Stomach smooth muscle (tissue), 2 donors: ENCODE measurements at regions not wholly inside any gene's neighbourhood (a gene's known extent, or its start where the extent isn't known, plus 50 kb on each side); places are given as distances from the start of the nearest gene placed in this dataset.

Experiments used
- H3K27ac ChIP-seq: one replicate; pipeline ENCODE4 v1.7.0; 2013; ENCODE audit warnings: mild to moderate bottlenecking, low read length, inconsistent platforms
- H3K27me3 ChIP-seq, 2 donors: one replicate each; pipeline ENCODE4 v1.7.0; 2013; ENCODE audit warnings: low read length in 2 of 2; ENCODE audit not compliant: insufficient read depth in 2 of 2, control insufficient read depth in 1 of 2
- H3K36me3 ChIP-seq, 2 donors: one replicate each; pipeline ENCODE4 v1.7.0; 2013; ENCODE audit warnings: low read length in 2 of 2; ENCODE audit not compliant: control insufficient read depth in 2 of 2, insufficient read depth in 2 of 2
- H3K4me1 ChIP-seq: one replicate; pipeline ENCODE4 v1.7.0; 2013; ENCODE audit warnings: low read length; ENCODE audit not compliant: control insufficient read depth, insufficient read depth
- H3K4me3 ChIP-seq, 2 donors: one replicate each; pipeline ENCODE4 v1.7.0; 2013; ENCODE audit warnings: low read length in 2 of 2
- H3K9ac ChIP-seq, 2 donors: one replicate each; pipeline ENCODE4 v1.7.0; 2013; ENCODE audit warnings: low read length in 2 of 2, mild to moderate bottlenecking in 1 of 2
- H3K9me3 ChIP-seq, 2 donors: one replicate each; pipeline ENCODE4 v1.7.0; 2013; ENCODE audit warnings: low read length in 2 of 2; ENCODE audit not compliant: control insufficient read depth in 2 of 2
- donor health status: healthy.
- donor health status: Pancreatic carcinoma.

DNA sequence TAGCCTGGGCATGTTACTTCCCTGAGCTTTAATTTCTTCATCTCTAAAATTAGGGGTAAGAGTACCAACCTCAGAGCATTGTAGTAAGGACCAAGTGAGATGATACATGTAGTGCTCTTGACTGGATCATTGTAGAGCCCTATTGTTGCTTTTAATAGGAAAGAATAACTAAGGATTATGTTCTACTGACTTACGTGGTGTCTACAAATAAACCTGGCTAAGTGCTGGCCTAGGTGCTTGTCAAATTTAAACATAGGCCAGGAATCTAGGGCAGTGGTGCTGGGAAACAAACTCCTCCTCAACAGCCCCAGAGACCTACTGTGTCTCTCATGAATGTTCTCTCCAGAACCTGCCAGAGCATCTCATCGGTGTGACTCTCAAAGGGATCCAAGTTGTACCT lies 69.4 kb downstream of the ABCC12 start:
- no peak overlapping the region for H3K9ac ChIP-seq
- H3K36me3 ChIP-seq, result no peaks in the 10 kb centered on the region
- H3K27ac ChIP-seq, result no peak overlapping the region
- no peak overlapping the region for H3K4me3 ChIP-seq
- no peaks in the 10 kb centered on the region for H3K4me1 ChIP-seq
- H3K9me3 ChIP-seq, result peaks cover 0 to 6% of the 10 kb centered on the region in 2 donors
- peaks cover 0 to 6% of the 10 kb centered on the region in 2 donors for H3K27me3 ChIP-seq

- Histone ChIP-seq H3K27me3 (peaks cover 0 to 4% of the 10 kb centered on the region in 2 donors), H3K4me1 (no peaks in the 10 kb centered on the region), H3K9me3 (peaks cover 0 to 6% of the 10 kb centered on the region in 2 donors), H3K9ac (no peak overlapping the region), H3K4me3 (no peak overlapping the region), H3K27ac (no peak overlapping the region), H3K36me3 (no peaks in the 10 kb centered on the region)
These were observed 70.1 kb downstream of the ABCC12 start for GRCh38 chr16:48085729-48086128.

- Histone ChIP-seq H3K4me1 (no peaks in the 10 kb centered on the region), H3K36me3 (no peaks in the 10 kb centered on the region), H3K9ac (no peak overlapping the region), H3K9me3 (peaks cover 2 to 6% of the 10 kb centered on the region in 2 donors), H3K4me3 (no peak overlapping the region), H3K27ac (no peak overlapping the region), H3K27me3 (peaks cover 0 to 4% of the 10 kb centered on the region in 2 donors)
These were observed 71.0 kb downstream of the ABCC12 start for GRCh38 chr16:48084826-48085225.

- Histone ChIP-seq H3K9me3 (peaks cover 2 to 6% of the 10 kb centered on the region in 2 donors), H3K36me3 (no peaks in the 10 kb centered on the region), H3K9ac (no peak overlapping the region), H3K4me3 (no peak overlapping the region), H3K27ac (no peak overlapping the region), H3K27me3 (peaks cover 0 to 4% of the 10 kb centered on the region in 2 donors), H3K4me1 (no peaks in the 10 kb centered on the region)
These were observed 73.3 kb downstream of the ABCC12 start for GRCh38 chr16:48082516-48082915.

DNA sequence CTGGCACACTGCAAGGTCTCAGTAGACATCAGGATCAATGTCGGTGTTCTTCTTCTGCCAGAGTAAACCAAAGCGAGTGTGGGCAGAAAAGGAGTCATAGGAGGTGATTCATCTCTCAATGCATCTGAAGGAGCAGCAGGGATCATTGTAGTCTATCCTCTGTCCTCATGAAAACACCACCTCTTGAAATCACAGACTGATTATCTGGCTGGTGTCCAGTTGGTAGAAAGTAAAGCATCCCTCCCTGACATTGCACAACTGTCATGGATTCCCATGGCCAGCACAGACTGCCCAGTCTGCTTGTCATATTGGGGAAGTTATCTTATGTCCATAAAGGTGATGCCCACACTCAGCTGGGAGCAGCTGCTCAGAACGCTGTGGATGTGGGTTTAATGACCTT lies 74.1 kb downstream of the ABCC12 start:
- no peak overlapping the region for H3K4me3 ChIP-seq
- H3K27me3 ChIP-seq, result peaks cover 0 to 4% of the 10 kb centered on the region in 2 donors
- H3K36me3 ChIP-seq, result no peaks in the 10 kb centered on the region
- H3K9me3 ChIP-seq, result peaks cover 2 to 6% of the 10 kb centered on the region in 2 donors
- no peak overlapping the region for H3K27ac ChIP-seq
- H3K4me1 ChIP-seq, result no peaks in the 10 kb centered on the region
- no peak overlapping the region for H3K9ac ChIP-seq

- H3K4me1 ChIP-seq, result no peaks in the 10 kb centered on the region
- no peaks in the 10 kb centered on the region for H3K36me3 ChIP-seq
- no peak overlapping the region for H3K9ac ChIP-seq
- peaks cover under 1 to 3% of the 10 kb centered on the region in 2 donors for H3K27me3 ChIP-seq
- no peak overlapping the region for H3K4me3 ChIP-seq
- no peak overlapping the region for H3K27ac ChIP-seq
- peaks cover 0 to 2% of the 10 kb centered on the region in 2 donors for H3K9me3 ChIP-seq
These were observed 79.3 kb downstream of the ABCC12 start for GRCh38 chr16:48076455-48077012.

DNA sequence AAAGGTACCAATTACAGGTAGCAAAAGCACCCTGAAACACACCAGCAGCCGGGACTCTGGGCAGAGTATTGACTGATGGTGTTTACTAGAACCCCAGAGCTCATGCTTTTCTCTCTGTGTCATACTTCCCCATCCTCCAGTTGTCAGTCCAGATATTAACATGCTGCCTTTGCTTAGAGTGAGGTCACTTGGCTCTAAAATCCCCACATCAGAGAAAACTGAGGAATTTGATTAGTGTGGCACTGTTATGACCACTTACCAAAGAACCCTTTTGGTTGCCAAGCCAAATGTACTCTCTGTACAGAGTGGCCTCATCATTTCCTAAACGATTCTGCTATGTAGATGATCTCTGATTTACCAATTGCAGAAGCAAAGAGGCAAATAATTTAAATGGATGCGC lies 80.4 kb downstream of the ABCC12 start:
- Histone ChIP-seq H3K9ac (no peak overlapping the region), H3K36me3 (no peaks in the 10 kb centered on the region), H3K27ac (no peak overlapping the region), H3K4me3 (no peak overlapping the region), H3K27me3 (peaks cover 0 to 3% of the 10 kb centered on the region in 2 donors), H3K9me3 (peaks cover 0 to 1% of the 10 kb centered on the region in 2 donors), H3K4me1 (no peaks in the 10 kb centered on the region)

GRCh38 chr16:48067388-48067787 lies 88.4 kb downstream of the ABCC12 start:
- Histone ChIP-seq H3K27ac (no peak overlapping the region), H3K36me3 (no peaks in the 10 kb centered on the region), H3K9ac (no peak overlapping the region), H3K27me3 (peaks cover 0 to 2% of the 10 kb centered on the region in 2 donors), H3K9me3 (no peaks in the 10 kb centered on the region), H3K4me3 (no peak overlapping the region), H3K4me1 (no peaks in the 10 kb centered on the region)

DNA sequence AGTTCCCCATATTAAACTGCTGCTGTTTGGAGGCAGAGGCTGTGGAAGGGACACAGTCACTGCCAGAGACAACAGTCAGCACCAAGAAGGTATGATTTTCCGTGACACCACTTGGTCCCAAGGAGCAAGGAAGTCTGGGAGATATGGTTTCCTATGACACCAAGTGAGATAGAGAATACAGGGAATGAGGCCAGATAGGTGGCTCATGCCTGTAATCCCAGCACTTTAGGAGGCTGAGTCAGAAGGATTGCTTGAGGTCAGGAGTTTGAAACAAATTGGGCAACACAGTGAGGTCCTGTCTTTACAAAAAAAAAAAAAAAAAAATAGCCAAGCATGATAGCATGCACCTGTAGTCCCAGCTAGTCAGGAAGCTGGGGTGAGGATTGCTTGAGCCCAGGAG lies 90.8 kb downstream of the ABCC12 start:
- no peak overlapping the region for H3K9ac ChIP-seq
- no peak overlapping the region for H3K27ac ChIP-seq
- no peaks in the 10 kb centered on the region for H3K36me3 ChIP-seq
- H3K27me3 ChIP-seq, result peaks cover 0 to 2% of the 10 kb centered on the region in 2 donors
- no peaks in the 10 kb centered on the region for H3K4me1 ChIP-seq
- no peaks in the 10 kb centered on the region for H3K9me3 ChIP-seq
- H3K4me3 ChIP-seq, result no peak overlapping the region

GRCh38 chr16:48062681-48063080 lies 93.1 kb downstream of the ABCC12 start:
- Histone ChIP-seq H3K27me3 (peaks cover 0 to 2% of the 10 kb centered on the region in 2 donors), H3K27ac (no peak overlapping the region), H3K9ac (no peak overlapping the region), H3K36me3 (no peaks in the 10 kb centered on the region), H3K4me1 (no peaks in the 10 kb centered on the region), H3K4me3 (no peak overlapping the region), H3K9me3 (no peaks in the 10 kb centered on the region)

GRCh38 chr16:48059936-48060335 lies 95.9 kb downstream of the ABCC12 start:
- H3K9me3 ChIP-seq, result no peaks in the 10 kb centered on the region
- no peaks in the 10 kb centered on the region for H3K36me3 ChIP-seq
- no peak overlapping the region for H3K4me3 ChIP-seq
- H3K27me3 ChIP-seq, result peaks cover 2% of the 10 kb centered on the region in 2 donors
- no peaks in the 10 kb centered on the region for H3K4me1 ChIP-seq
- no peak overlapping the region for H3K27ac ChIP-seq
- H3K9ac ChIP-seq, result no peak overlapping the region
